Activated naive CD8-positive, alpha-beta T cell treated with anti-CD3 and anti-CD28 coated beads, Interleukin-2, amount 10 ng/mL, durations not matched to agents 7 days and 5 days (primary cell): ENCODE measurements at regions not wholly inside any gene's neighbourhood (a gene's known extent, or its start where the extent isn't known, plus 50 kb on each side); places are given as distances from the start of the nearest gene placed in this dataset.
"Not testable (repeated sequence)": the region's sequence is repeated elsewhere in the genome, so short reads cannot be mapped to it uniquely, and the experiment has no call there.

Experiments
- ATAC-seq: fragments of 150-1000 bp; cut with Tn5 transposase; one replicate; pipeline ENCODE4 v1.10.0; 2021; ENCODE audit warnings: low read depth, moderate library complexity
- POLR2A ChIA-PET: fragments of 350-600 bp; sonication (Branson Sonifier 250); formaldehyde crosslinking; loops from one replicate; lab custom pipeline; 2021; ENCODE audit warnings: antibody characterized with exemption; lab: Charles Lee
- DNase-seq: peaks from one replicate; pipeline ENCODE4 v3.0.0; 2021
- H3K27ac Mint-ChIP-seq: one replicate; pipeline ENCODE4 v1.8.0; 2022; ENCODE audit warnings: mild to moderate bottlenecking, mixed read lengths
- H3K27me3 Mint-ChIP-seq: one replicate; pipeline ENCODE4 v1.8.0; 2022; ENCODE audit warnings: mild to moderate bottlenecking, moderate library complexity, mixed read lengths
- H3K36me3 Mint-ChIP-seq: one replicate; pipeline ENCODE4 v1.8.0; 2021; ENCODE audit warnings: mild to moderate bottlenecking, mixed read lengths
- H3K4me1 Mint-ChIP-seq: one replicate; pipeline ENCODE4 v1.8.0; 2021; ENCODE audit warnings: mixed read lengths
- H3K4me3 Mint-ChIP-seq: one replicate; pipeline ENCODE4 v1.8.0; 2022; ENCODE audit warnings: mild to moderate bottlenecking, moderate library complexity, mixed read lengths
- H3K9me3 Mint-ChIP-seq: one replicate; pipeline ENCODE4 v1.8.0; 2021; ENCODE audit warnings: mixed read lengths

GRCh38 chr5:158058208-158059120, 199.5 kb upstream of the CLINT1 start:
- Mint-ChIP-seq H3K4me3 (no peak overlapping the region), H3K9me3 (no peaks in the 10 kb centered on the region), H3K27ac (no peak overlapping the region), H3K4me1 (no peaks in the 10 kb centered on the region), H3K36me3 (no peaks in the 10 kb centered on the region), H3K27me3 (peaks cover 29% of the 10 kb centered on the region)
- POLR2A ChIA-PET = no interaction called here
- no peak for DNase-seq
- no peak for ATAC-seq

DNA sequence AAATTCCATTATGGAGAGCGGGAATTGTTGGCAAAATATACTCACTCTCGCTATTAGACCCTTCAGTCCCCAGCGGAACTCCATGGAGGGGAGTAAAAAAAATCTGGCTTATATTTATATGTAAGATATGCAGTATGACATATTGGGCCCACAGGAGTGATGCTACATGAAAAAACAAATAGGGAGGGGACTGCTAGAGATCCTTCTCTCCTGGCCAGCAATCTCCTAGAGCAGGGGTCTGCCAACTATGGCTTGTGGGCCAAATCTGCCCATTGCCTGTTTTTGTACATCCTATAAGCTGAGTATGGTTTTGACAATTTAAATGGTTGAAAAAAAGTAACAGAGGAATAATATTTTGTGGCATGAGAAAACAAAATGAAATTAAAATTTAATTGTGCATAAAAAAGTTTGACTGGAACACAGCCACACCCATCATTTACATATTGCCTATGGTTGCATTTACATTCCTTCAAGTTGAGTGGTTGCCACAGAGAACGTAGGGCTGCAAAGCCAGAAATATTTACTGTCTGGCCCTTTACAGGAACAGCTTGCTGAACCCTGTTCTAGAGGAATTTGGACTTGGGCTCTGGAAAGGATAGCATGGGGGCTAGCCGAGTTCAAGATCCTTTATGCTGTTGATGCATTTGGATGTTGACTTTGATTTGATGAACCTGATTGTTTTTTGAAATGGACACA, 197.3 kb upstream of the CLINT1 start:
- no peak for DNase-seq
- H3K4me3 Mint-ChIP-seq = no peak overlapping the region
- ATAC-seq = no peak
- H3K27me3 Mint-ChIP-seq = peaks cover 32% of the 10 kb centered on the region
- no peaks in the 10 kb centered on the region for H3K4me1 Mint-ChIP-seq
- no peak overlapping the region for H3K27ac Mint-ChIP-seq
- POLR2A ChIA-PET = no interaction called here
- H3K36me3 Mint-ChIP-seq = no peaks in the 10 kb centered on the region
- no peaks in the 10 kb centered on the region for H3K9me3 Mint-ChIP-seq

GRCh38 chr5:158055111-158055501, 196.2 kb upstream of the CLINT1 start:
- H3K36me3 Mint-ChIP-seq = no peaks in the 10 kb centered on the region
- no peaks in the 10 kb centered on the region for H3K9me3 Mint-ChIP-seq
- ATAC-seq (no peak), DNase-seq (no peak)
- no peak overlapping the region for H3K4me3 Mint-ChIP-seq
- H3K4me1 Mint-ChIP-seq = no peaks in the 10 kb centered on the region
- POLR2A ChIA-PET = no interaction called here
- H3K27me3 Mint-ChIP-seq = peaks cover 32% of the 10 kb centered on the region
- no peak overlapping the region for H3K27ac Mint-ChIP-seq

GRCh38 chr5:158054223-158055110, 195.5 kb upstream of the CLINT1 start:
- H3K4me3 Mint-ChIP-seq = no peak overlapping the region
- no peak overlapping the region for H3K27ac Mint-ChIP-seq
- H3K9me3 Mint-ChIP-seq = no peaks in the 10 kb centered on the region
- H3K36me3 Mint-ChIP-seq = no peaks in the 10 kb centered on the region
- H3K27me3 Mint-ChIP-seq = peaks cover 28% of the 10 kb centered on the region
- DNase-seq (no peak), ATAC-seq (no peak)
- H3K4me1 Mint-ChIP-seq = no peaks in the 10 kb centered on the region
- POLR2A ChIA-PET = no interaction called here

- H3K9me3 Mint-ChIP-seq = no peaks in the 10 kb centered on the region
- H3K4me3 Mint-ChIP-seq = no peak overlapping the region
- ATAC-seq = no peak
- peaks cover 18% of the 10 kb centered on the region for H3K27me3 Mint-ChIP-seq
- H3K27ac Mint-ChIP-seq = no peak overlapping the region
- H3K4me1 Mint-ChIP-seq = no peaks in the 10 kb centered on the region
- no peaks in the 10 kb centered on the region for H3K36me3 Mint-ChIP-seq
- POLR2A ChIA-PET = no interaction called here
- no peak for DNase-seq
Measured at GRCh38 chr5:158051036-158051435, 192.1 kb upstream of the CLINT1 start.

DNA sequence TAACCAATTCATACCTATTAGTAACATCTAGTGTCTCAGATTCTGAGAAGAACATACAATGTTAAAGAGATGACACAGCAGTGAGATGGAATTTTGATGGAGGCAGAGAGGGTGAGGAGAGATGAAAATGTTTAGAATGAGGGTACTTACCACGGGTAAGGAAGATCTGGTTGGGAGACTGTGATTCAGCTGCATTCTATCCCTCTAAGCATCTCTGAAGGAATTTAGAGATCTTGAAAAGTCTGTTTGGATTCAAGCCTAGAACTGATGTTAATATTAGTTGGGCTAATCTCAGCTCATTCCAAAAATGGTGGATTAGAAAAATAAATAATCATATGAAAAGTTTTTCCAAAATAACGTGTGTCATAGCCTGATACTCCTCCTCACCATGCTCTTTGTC, 191.5 kb upstream of the CLINT1 start:
- H3K27me3 Mint-ChIP-seq = peaks cover 18% of the 10 kb centered on the region
- no peaks in the 10 kb centered on the region for H3K9me3 Mint-ChIP-seq
- H3K36me3 Mint-ChIP-seq = no peaks in the 10 kb centered on the region
- no peak for ATAC-seq
- POLR2A ChIA-PET = no interaction called here
- no peak overlapping the region for H3K27ac Mint-ChIP-seq
- no peak for DNase-seq
- no peaks in the 10 kb centered on the region for H3K4me1 Mint-ChIP-seq
- no peak overlapping the region for H3K4me3 Mint-ChIP-seq

DNA sequence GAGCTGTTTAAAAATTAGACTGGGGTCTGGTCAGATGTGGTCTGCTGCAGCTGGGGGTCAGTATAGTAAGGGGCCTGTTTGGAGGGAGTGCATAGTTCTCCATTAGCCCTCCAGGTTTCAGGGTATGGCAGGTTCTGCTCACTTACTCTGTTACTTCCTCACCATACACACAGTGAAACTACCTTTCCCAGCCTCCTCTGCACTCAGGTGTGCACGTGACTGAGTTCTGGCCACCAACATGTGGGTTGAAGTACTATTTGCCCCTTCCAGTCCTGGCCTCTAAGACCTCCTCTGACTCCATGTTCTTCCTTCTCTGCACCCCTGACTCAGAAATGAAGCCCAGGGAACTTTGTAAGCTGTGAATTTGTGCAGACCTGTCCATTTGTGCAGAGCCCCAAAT, 190.5 kb upstream of the CLINT1 start:
- no peak for ATAC-seq
- Mint-ChIP-seq H3K9me3 (no peaks in the 10 kb centered on the region), H3K4me3 (no peak overlapping the region), H3K27me3 (peaks cover 12% of the 10 kb centered on the region), H3K27ac (no peak overlapping the region), H3K36me3 (no peaks in the 10 kb centered on the region), H3K4me1 (no peaks in the 10 kb centered on the region)
- POLR2A ChIA-PET = no interaction called here
- DNase-seq = no peak

- no peak for ATAC-seq
- Mint-ChIP-seq H3K9me3 (no peaks in the 10 kb centered on the region), H3K4me1 (no peaks in the 10 kb centered on the region), H3K4me3 (no peak overlapping the region), H3K27ac (no peak overlapping the region), H3K36me3 (no peaks in the 10 kb centered on the region), H3K27me3 (peaks cover 6% of the 10 kb centered on the region)
- POLR2A ChIA-PET = no interaction called here
- DNase-seq = no peak
Measured at GRCh38 chr5:158045696-158046095, 186.8 kb upstream of the CLINT1 start.

DNA sequence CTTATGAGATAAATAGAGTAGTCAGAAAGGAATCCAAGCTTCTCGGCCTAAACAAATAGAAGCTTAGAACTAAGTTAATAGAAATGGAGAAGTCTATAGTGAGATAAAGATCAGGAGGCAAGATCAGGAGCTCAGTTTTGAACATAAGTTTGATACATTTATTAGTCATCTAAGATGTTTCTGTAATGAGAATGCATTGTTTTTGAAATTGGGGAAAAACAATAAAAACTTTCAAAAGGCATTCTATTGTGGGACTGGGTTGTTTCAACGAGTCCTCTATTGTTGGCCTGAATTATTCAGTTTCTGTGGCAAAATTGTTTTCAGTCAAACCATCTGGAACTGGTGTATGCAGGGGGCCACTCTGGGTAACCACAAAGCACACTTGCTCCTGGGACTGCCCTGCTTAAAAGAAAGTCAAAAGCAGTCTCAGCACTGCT, 181.0 kb upstream of the CLINT1 start:
- no peak overlapping the region for H3K27ac Mint-ChIP-seq

DNA sequence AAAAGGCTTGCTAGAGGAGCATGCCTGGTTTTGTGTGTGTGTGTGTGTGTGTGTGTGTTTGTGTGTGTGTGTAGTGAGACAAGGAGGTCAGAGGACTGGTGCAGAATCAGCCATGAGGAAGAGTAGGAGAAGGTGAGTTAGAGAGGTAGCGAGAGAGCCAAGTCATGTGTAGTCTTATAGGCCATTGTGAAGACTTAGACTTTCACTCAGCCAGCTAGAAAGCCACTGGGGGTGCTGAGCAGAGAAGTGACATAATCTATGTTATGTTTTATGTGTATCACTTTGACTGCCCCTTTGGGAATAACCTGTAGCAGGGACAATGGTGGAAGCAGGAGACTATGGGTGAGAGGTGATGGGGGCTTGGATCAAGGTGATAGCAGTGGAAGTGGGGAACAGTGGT, 180.5 kb upstream of the CLINT1 start:
- ATAC-seq = no peak
- Mint-ChIP-seq H3K27ac (no peak overlapping the region), H3K27me3 (peaks cover 3% of the 10 kb centered on the region), H3K9me3 (peaks cover 10% of the 10 kb centered on the region), H3K4me3 (no peak overlapping the region), H3K4me1 (no peaks in the 10 kb centered on the region), H3K36me3 (no peaks in the 10 kb centered on the region)
- no peak for DNase-seq
- POLR2A ChIA-PET = no interaction called here

More for the DNA sequence above, 181.0 kb upstream of the CLINT1 start:
- Mint-ChIP-seq H3K36me3 (no peaks in the 10 kb centered on the region), H3K27me3 (peaks cover 3% of the 10 kb centered on the region), H3K9me3 (peaks cover 5% of the 10 kb centered on the region), H3K4me3 (no peak overlapping the region), H3K4me1 (no peaks in the 10 kb centered on the region)
- ATAC-seq (no peak), DNase-seq (no peak)
- POLR2A ChIA-PET = no interaction called here

GRCh38 chr5:158036983-158037595, 178.1 kb upstream of the CLINT1 start:
- POLR2A ChIA-PET, H3K36me3 Mint-ChIP-seq, H3K27me3 Mint-ChIP-seq, H3K4me3 Mint-ChIP-seq, ATAC-seq, DNase-seq, H3K4me1 Mint-ChIP-seq, H3K27ac Mint-ChIP-seq: not testable (repeated sequence)
- peaks cover 15% of the 10 kb centered on the region for H3K9me3 Mint-ChIP-seq

DNA sequence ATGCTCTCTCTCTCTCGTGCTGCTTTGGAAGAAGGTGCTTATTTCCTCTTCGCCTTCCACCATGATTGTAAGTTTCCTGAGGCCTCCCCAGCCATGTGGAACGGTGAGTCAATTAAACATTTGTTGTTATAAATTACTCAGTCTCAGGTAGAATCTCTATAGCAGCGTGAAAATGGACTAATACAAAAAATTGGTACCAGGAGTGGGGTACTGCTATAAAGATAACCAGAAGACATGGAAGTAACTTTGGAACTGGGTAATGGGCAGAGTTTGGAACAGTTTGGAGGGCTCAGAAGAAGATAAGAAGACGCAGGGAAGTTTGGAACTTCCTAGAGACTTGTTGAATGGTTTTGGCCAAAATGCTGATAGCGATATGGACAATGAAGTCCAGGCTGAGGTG, 175.6 kb upstream of the CLINT1 start:
- H3K4me3 Mint-ChIP-seq, H3K36me3 Mint-ChIP-seq: not testable (repeated sequence)

GRCh38 chr5:158033724-158034123, 174.8 kb upstream of the CLINT1 start:
- H3K9me3 Mint-ChIP-seq = peaks cover 15% of the 10 kb centered on the region
- DNase-seq = no peak
- no peak for ATAC-seq
- no peaks in the 10 kb centered on the region for H3K36me3 Mint-ChIP-seq
- POLR2A ChIA-PET = no interaction called here
- peaks cover 21% of the 10 kb centered on the region for H3K27me3 Mint-ChIP-seq
- no peak overlapping the region for H3K4me3 Mint-ChIP-seq
- no peaks in the 10 kb centered on the region for H3K4me1 Mint-ChIP-seq
- no peak overlapping the region for H3K27ac Mint-ChIP-seq

More for the DNA sequence above, 175.6 kb upstream of the CLINT1 start:
- H3K27me3 Mint-ChIP-seq = peaks cover 13% of the 10 kb centered on the region
- H3K4me1 Mint-ChIP-seq, DNase-seq, H3K27ac Mint-ChIP-seq, ATAC-seq, POLR2A ChIA-PET: not testable (repeated sequence)
- peaks cover 15% of the 10 kb centered on the region for H3K9me3 Mint-ChIP-seq
